HG03460 (cell line): ENCODE measurements at regions not wholly inside any gene's neighbourhood (a gene's known extent, or its start where the extent isn't known, plus 50 kb on each side); places are given as distances from the start of the nearest gene placed in this dataset.

Source experiments
- ATAC-seq: cut with Tn5 transposase; IDR thresholded peaks from one replicate; pipeline ENCODE4 v1.9.1; 2021; ENCODE audit not compliant: unreplicated experiment

GRCh38 chr1:60987904-60988303, 94.5 kb upstream of the NFIA start:
- no peak for ATAC-seq

DNA sequence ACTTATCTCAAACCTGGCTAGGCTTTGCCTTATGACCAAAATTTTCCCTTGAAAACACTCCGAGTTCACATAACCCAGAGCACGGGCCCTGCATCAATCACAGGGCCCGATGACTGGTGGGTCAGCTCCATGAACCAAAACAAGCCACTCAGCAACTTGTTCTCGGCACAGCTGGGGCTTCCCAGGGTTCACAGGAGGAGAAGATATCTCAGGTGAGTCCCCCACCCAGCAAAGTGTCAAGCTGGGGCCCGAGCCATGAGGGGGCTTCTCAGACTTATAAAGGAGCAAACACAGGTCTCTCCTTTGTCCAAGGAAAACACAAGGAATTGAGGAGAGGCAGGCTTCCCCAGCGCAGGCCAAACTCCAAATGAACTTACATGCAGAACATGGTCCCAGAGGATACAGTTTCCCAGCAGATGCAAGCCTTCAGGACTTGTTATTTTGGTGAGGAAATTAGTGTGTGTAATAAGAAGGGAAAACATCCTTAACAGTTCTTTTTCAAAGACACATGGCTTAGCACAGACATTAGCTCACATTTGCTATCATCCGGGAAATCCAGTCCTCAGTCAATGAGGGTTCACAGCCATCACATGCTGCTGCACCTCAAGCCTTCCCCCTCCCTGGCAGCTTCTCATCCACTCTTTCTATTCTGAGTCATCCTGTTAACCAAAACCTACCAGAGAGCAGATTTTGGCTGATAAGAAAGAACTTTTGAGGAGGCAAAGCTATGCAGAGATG, 98.1 kb upstream of the NFIA start:
- no peak for ATAC-seq

DNA sequence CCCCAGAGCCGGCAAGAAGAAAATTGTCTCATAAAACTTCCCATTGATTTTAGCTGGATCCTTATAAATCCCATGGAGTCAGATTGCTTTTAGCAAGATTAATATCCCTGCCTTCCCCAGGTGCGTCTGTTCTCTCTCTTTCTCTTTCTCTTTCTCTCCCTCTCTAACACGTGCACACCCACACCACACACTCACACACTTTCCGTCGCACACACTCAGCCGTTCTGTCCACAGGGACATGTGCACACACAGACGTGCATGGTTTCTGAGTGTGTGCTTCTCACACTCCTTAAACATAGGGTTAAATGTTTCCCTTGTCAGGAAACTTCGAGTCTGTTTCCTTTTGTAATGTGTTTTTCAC, 98.7 kb upstream of the NFIA start:
- ATAC-seq: no peak

DNA sequence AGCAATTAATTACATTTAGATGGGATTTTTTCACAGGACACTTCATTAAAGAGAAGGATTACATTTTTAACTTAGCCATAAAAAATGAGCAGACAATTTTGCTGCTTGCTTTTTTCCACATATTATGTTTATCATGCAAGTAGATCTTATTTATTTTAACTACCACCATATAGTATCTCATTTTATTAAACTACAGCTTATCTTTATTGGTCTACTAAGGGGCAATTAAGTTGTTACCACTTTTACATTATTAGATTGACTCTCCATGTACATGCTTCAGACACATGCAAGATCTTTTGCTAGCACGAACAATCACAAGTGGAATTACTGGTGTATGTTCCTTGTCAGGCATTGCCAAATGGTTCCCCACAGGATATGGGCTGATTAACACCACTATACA, 99.8 kb upstream of the NFIA start:
- no peak for ATAC-seq

GRCh38 chr1:60981357-60981756, 101.0 kb upstream of the NFIA start:
- ATAC-seq: no peak

- ATAC-seq: peak; percentile 70
Measured at GRCh38 chr1:60978421-60979357, 103.7 kb upstream of the NFIA start.

- ATAC-seq: no peak
Measured at GRCh38 chr1:60977661-60978060, 104.7 kb upstream of the NFIA start.

- no peak for ATAC-seq
Measured at GRCh38 chr1:60974524-60975372, 107.6 kb upstream of the NFIA start.

DNA sequence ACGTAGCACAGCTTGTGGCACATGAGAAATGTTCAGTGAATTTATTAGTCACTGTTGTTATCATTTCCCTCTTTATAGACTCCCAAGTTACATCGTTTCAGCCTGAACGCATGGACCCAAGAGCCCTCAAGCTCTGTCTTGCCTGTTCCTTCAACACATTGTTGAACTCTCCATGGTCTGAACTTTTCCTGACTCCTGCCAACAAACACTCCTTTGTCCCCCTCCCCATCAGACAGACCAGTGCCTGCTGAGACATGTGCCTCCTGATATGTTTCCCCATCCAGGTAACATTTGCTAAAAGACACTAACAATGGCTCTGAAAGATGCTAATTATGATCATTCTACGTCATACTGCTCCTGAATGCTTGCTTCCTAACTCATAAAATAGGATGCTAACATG, 108.7 kb upstream of the NFIA start:
- ATAC-seq: no peak

DNA sequence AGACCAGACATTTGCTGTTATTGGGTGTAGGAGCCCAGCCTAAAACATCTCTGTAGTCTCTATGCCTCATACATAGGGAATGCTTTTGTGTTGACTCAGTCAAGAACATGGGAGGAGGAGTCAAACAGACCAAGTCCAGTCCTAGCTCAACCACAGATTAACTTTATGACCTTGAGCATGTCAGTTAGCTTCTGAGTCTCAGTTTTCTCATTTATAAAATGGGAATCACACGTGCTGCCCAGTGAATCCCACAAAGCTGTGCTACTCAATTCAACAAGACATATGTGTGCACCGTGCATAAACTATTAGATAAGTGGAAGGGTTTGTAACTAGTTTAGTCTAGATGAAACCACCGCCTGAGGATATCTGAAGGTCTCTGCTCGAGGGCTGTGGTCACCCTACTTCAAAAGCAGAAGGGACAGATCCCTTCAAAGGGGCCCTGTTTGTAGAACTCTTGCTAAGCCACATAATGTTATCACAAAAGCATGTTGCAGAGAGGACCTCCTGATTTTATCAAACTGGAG, 109.5 kb upstream of the NFIA start:
- no peak for ATAC-seq

DNA sequence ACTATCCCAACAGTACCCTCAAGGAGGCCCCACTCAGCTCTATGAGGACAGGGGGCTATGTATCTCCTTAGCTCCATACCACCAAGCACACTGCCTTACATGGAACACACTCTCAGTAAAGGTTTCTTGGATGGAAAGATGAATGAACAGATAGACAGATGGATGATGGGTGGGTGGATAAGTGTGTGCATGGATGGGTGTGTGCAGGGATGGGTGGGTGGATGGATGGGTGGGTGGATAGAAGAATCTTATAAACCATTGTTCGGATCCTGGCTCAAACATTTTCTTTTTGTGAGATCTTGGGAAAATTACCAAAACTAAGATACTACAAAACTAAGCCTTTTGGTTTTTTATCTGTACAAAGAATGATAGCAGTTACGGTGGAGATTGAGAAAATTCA, 111.0 kb upstream of the NFIA start:
- ATAC-seq: no peak

- no peak for ATAC-seq
Measured at GRCh38 chr1:60969971-60970509, 112.3 kb upstream of the NFIA start.

- ATAC-seq: no peak
Measured at GRCh38 chr1:60965280-60965854, 117.0 kb upstream of the NFIA start.

GRCh38 chr1:60963167-60963940, 119.0 kb upstream of the NFIA start:
- no peak for ATAC-seq

DNA sequence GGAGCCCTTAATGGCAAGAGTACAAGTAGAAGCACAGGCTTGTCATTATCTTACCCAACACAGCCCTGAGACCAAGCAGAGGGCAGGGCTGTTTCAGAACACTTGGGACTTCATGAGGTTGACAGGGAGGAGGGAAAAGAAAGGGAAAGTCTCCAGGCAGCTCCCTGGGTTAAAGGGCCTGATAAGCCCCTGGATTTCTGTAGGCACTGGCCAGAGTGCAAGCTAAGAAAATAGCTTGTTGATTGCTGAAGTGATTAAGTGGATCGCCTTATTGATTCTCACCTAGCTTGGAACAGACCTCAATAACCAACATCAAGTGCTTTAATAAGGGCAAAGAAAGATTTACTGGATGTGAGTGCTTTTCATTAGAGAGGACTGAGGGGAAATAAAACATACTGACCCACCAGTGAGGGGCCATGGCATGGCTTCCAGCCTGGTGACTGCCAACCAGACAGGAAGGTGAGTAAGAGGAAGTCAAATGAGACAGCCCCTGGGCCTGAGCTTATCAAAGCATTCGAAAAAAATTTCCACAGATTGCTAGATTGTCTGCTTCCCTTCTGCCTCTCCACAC, 121.4 kb upstream of the NFIA start:
- no peak for ATAC-seq

DNA sequence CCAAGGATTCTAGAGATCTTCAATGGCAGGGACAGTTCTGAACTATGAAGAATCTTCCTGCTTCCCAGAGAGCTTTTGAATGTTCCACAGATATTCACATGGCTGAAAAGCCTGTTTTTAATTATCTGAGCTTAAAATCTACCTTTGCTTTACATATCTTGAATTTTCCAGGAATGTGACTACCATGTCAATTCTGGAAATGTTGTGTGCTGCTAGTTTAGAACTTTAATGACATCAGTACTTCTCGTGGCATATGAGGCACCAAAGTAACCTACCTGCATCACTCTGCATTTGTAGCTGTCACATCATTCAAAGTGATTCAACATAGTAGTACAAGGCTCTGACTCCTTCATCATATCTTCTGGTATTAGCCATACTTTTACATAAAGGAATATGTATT, 122.7 kb upstream of the NFIA start:
- ATAC-seq: no peak

DNA sequence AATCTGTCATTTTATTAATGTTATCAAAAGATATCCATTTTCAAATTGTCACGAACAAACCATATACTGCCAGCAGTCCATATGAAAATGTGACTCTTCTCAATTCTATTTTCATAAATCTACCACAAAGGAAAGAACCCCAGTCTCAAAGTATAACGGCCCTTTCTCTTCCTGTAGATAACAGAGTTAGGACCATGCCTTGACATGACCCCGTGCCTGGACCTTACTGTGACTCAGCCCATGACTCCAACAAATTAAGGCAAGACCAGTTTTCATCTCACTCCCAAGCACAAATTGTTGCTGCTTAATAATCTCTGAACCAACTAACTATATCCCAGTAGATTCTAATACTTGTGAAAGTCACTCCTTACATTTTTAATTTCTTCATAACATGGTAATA, 124.4 kb upstream of the NFIA start:
- no peak for ATAC-seq

DNA sequence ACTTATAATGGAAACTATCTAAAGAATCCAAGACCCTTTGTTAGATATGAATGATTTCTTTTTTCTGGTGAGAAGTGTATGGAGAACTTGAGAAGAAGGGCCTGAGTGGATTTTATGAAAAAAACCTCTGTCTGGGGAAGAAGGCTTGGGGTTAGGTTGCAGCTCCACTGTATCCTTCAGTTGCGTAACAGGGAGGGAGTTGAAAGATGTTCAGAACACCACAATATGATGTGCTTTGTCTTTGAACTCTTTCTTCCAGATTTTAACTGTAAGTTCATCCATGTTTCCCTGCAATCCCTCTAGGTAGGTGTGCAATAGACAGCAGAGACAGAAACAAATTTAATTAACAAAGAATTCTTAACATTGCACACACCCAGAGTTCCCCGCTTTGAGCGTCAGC, 125.8 kb upstream of the NFIA start:
- ATAC-seq: no peak

- ATAC-seq: no peak
Measured at GRCh38 chr1:60952612-60953111, 129.7 kb upstream of the NFIA start.
